GM12891 (cell line): ENCODE measurements at regions not wholly inside any gene's neighbourhood (a gene's known extent, or its start where the extent isn't known, plus 50 kb on each side); places are given as distances from the start of the nearest gene placed in this dataset.

Experiments used
- PAX5 ChIP-seq: IDR thresholded peaks from 2 replicates; pipeline ENCODE4 v1.6.1; 2011; ENCODE audit warnings: low read length, moderate library complexity, mild to moderate bottlenecking; ENCODE audit not compliant: insufficient read depth, severe bottlenecking
- POLR2A ChIP-seq: IDR thresholded peaks from 2 replicates; pipeline ENCODE4 v1.6.1; 2011; ENCODE audit warnings: low read depth, low read length, control low read depth
- POLR2AphosphoS5 ChIP-seq: IDR thresholded peaks from 2 replicates; pipeline ENCODE4 v1.6.1; 2011; ENCODE audit warnings: low read depth, low read length, control low read depth
- POU2F2 ChIP-seq: IDR thresholded peaks from 2 replicates; pipeline ENCODE4 v1.6.1; 2011; ENCODE audit warnings: low read depth, mild to moderate bottlenecking, control low read depth, low read length, moderate library complexity
- SPI1 ChIP-seq: IDR thresholded peaks from 2 replicates; pipeline ENCODE4 v1.6.1; 2011; ENCODE audit warnings: low read depth, low read length, control low read depth
- TAF1 ChIP-seq: IDR thresholded peaks from 2 replicates; pipeline ENCODE4 v1.6.1; 2011; ENCODE audit warnings: low read depth, low read length, control low read depth

- TF ChIP-seq POLR2AphosphoS5 (no peak), POLR2A (no peak), TAF1 (no peak), SPI1 (no peak), POU2F2 (no peak), PAX5 (no peak)
These were observed 407.2 kb upstream of the CDH7 start for GRCh38 chr18:65343571-65343970.
